H1 (cell line): ENCODE measurements at regions not wholly inside any gene's neighbourhood (a gene's known extent, or its start where the extent isn't known, plus 50 kb on each side); places are given as distances from the start of the nearest gene placed in this dataset.

Experiments
- CTCF ChIA-PET: fragments of 300-600 bp; sonication (Branson Sonifier 250); formaldehyde crosslinking; loops from one replicate; lab custom pipeline; 2021; ENCODE audit not compliant: partially characterized antibody; lab: Charles Lee
- POLR2A ChIA-PET: fragments of 300-600 bp; sonication (Branson Sonifier 250); formaldehyde crosslinking; loops from one replicate; lab custom pipeline; 2021; ENCODE audit warnings: inconsistent platforms; ENCODE audit not compliant: partially characterized antibody; lab: Charles Lee
- DNase-seq, 2 experiments: peaks; one replicate each; pipeline versions ENCODE4 v3.0.0 to v3.0.0-alpha.2; 2010 to 2022; ENCODE audit warnings: low spot score in 2 of 2, low read depth in 1 of 2, mixed read lengths in 1 of 2
- FAIRE-seq: peaks from 2 replicates; lab custom pipeline; 2011; peaks lifted over from hg19 to GRCh38; lab: Jason Lieb, UNC
- H2AFZ ChIP-seq: 2 replicates; pipeline ENCODE4 v1.8.1; 2012; ENCODE audit warnings: low read length, inconsistent platforms
- H2AK5ac ChIP-seq: 2 replicates; pipeline ENCODE4 v1.6.1; 2013; ENCODE audit warnings: low read depth, low read length
- H2BK120ac ChIP-seq: replicated peaks from 2 replicates; pipeline ENCODE3; 2013; ENCODE audit warnings: low read depth, low read length, inconsistent platforms
- H2BK12ac ChIP-seq: 2 replicates; pipeline ENCODE4 v1.6.1; 2013; ENCODE audit warnings: low read depth, low read length
- H2BK15ac ChIP-seq: 2 replicates; pipeline ENCODE4 v1.6.1; 2013; ENCODE audit warnings: low read length
- H2BK20ac ChIP-seq: 2 replicates; pipeline ENCODE4 v1.6.1; 2013; ENCODE audit warnings: low read length
- H2BK5ac ChIP-seq: 2 replicates; pipeline ENCODE4 v1.6.1; 2013; ENCODE audit warnings: low read depth, low read length
- H3K14ac ChIP-seq: 2 replicates; pipeline ENCODE4 v1.6.1; 2013; ENCODE audit warnings: inconsistent platforms; ENCODE audit not compliant: insufficient read length
- H3K18ac ChIP-seq: 2 replicates; pipeline ENCODE4 v1.6.1; 2013; ENCODE audit warnings: low read length; ENCODE audit errors: extremely low read depth
- H3K23ac ChIP-seq: 2 replicates; pipeline ENCODE4 v1.6.1; 2013; ENCODE audit warnings: inconsistent platforms; ENCODE audit not compliant: insufficient read length
- H3K23me2 ChIP-seq: 2 replicates; pipeline ENCODE4 v1.6.1; 2013; ENCODE audit warnings: low read depth, low read length
- H3K27ac ChIP-seq: 2 replicates; pipeline ENCODE4 v1.6.1; 2011; ENCODE audit warnings: low read depth, low read length, inconsistent platforms
- H3K27me3 ChIP-seq, 4 experiments: replicated peaks in 1 of 4; 1 replicate in 1 of 4; 2 replicates in 3 of 4; pipeline versions ENCODE4 v1.6.1 to v1.8.1; 2011 to 2013; ENCODE audit warnings: low read length in 3 of 4, mild to moderate bottlenecking in 3 of 4, inconsistent platforms in 2 of 4, mixed read lengths in 2 of 4, moderate library complexity in 1 of 4; ENCODE audit not compliant: control insufficient read depth in 3 of 4, insufficient read depth in 3 of 4; ENCODE audit errors: extremely low read depth in 1 of 4
- H3K36me3 ChIP-seq, 4 experiments: 2 replicates each; pipeline versions ENCODE4 v1.6.1 to v1.8.1; 2011 to 2013; ENCODE audit warnings: mild to moderate bottlenecking in 4 of 4, low read length in 3 of 4, moderate library complexity in 2 of 4, control low read depth in 1 of 4, inconsistent platforms in 1 of 4; ENCODE audit not compliant: insufficient read depth in 4 of 4, control insufficient read depth in 2 of 4
- H3K4ac ChIP-seq: replicated peaks from 2 replicates; pipeline ENCODE3; 2013; ENCODE audit warnings: low read length, low read depth, mixed read lengths, inconsistent platforms; ENCODE audit not compliant: insufficient read length
- H3K4me1 ChIP-seq, 4 experiments: replicated peaks in 1 of 4; 1 replicate in 1 of 4; 2 replicates in 3 of 4; pipeline versions ENCODE4 v1.6.1 to v1.8.1; 2011 to 2013; ENCODE audit warnings: low read length in 3 of 4, inconsistent platforms in 2 of 4, mixed read lengths in 1 of 4; ENCODE audit not compliant: insufficient read depth in 4 of 4, control insufficient read depth in 3 of 4
- H3K4me2 ChIP-seq, 2 experiments: 2 replicates each; pipeline versions ENCODE4 v1.6.1 to v1.8.1; 2011 to 2013; ENCODE audit warnings: low read depth in 2 of 2, low read length in 2 of 2, control low read depth in 1 of 2, inconsistent platforms in 1 of 2, mild to moderate bottlenecking in 1 of 2; ENCODE audit not compliant: insufficient read depth in 1 of 2
- H3K4me3 ChIP-seq, 4 experiments: fragments of 200-600, 300-600 bp in 1 of 4; sonication (generic), shearing (Covaris generic), sonication (Bioruptor Twin) in 1 of 4; 2 replicates each; pipeline versions ENCODE4 v1.5.1 to v1.8.1; 2011 to 2016; ENCODE audit warnings: low read length in 4 of 4, low read depth in 3 of 4, control low read depth in 2 of 4, inconsistent platforms in 2 of 4, mild to moderate bottlenecking in 2 of 4, mixed read lengths in 1 of 4, moderate library complexity in 1 of 4; ENCODE audit not compliant: insufficient read depth in 2 of 4; ENCODE audit errors: extremely low read depth in 1 of 4
- H3K56ac ChIP-seq: replicated peaks from 2 replicates; pipeline ENCODE3; 2013; ENCODE audit warnings: low read depth, mild to moderate bottlenecking, mixed read lengths, low read length, inconsistent platforms; ENCODE audit not compliant: insufficient read length
- H3K79me1 ChIP-seq: 2 replicates; pipeline ENCODE4 v1.6.1; 2013; ENCODE audit warnings: low read depth, low read length, control low read depth
- H3K79me2 ChIP-seq, 2 experiments: 2 replicates each; pipeline versions ENCODE4 v1.6.1 to v1.8.1; 2012 to 2013; ENCODE audit warnings: low read length in 2 of 2, mild to moderate bottlenecking in 2 of 2, inconsistent platforms in 1 of 2; ENCODE audit not compliant: insufficient read depth in 2 of 2, control insufficient read depth in 1 of 2
- H3K9ac ChIP-seq, 4 experiments: replicated peaks in 1 of 4; 1 replicate in 1 of 4; 2 replicates in 3 of 4; pipeline versions ENCODE4 v1.6.1 to v1.8.1; 2011 to 2013; ENCODE audit warnings: low read depth in 3 of 4, low read length in 3 of 4, control low read depth in 2 of 4, mild to moderate bottlenecking in 2 of 4, moderate library complexity in 2 of 4, inconsistent platforms in 1 of 4; ENCODE audit errors: extremely low read depth in 1 of 4
- H3K9me3 ChIP-seq, 2 experiments: 2 replicates each; pipeline versions ENCODE4 v1.6.1 to v1.8.1; 2012 to 2013; ENCODE audit warnings: mild to moderate bottlenecking in 2 of 2, moderate library complexity in 2 of 2, control low read depth in 1 of 2, inconsistent platforms in 1 of 2, low read depth in 1 of 2, low read length in 1 of 2, mixed read lengths in 1 of 2; ENCODE audit not compliant: insufficient read depth in 2 of 2
- H4K20me1 ChIP-seq, 2 experiments: replicated peaks in 1 of 2; 2 replicates each; pipeline versions ENCODE3 to v1.8.1; 2011 to 2013; ENCODE audit warnings: inconsistent platforms in 2 of 2, low read length in 2 of 2, mild to moderate bottlenecking in 1 of 2; ENCODE audit not compliant: insufficient read depth in 2 of 2, control insufficient read depth in 1 of 2
- H4K5ac ChIP-seq: 2 replicates; pipeline ENCODE4 v1.6.1; 2013; ENCODE audit warnings: low read length, low read depth, mixed read lengths, inconsistent platforms; ENCODE audit not compliant: insufficient read length
- H4K8ac ChIP-seq: 2 replicates; pipeline ENCODE4 v1.8.0; 2013; ENCODE audit warnings: mild to moderate bottlenecking, moderate library complexity, low read length, inconsistent platforms; ENCODE audit not compliant: insufficient read depth; ENCODE audit errors: extremely low read depth
- H4K91ac ChIP-seq: replicated peaks from 2 replicates; pipeline ENCODE3; 2013; ENCODE audit warnings: low read length, mixed read lengths, inconsistent platforms; ENCODE audit not compliant: insufficient read length
- CBX8 ChIP-seq: fragments of 300-800, 300-1000 bp; sonication (generic); IDR thresholded peaks from 2 replicates; pipeline ENCODE4 v1.7.1; 2016; ENCODE audit warnings: low read depth, low read length, borderline replicate concordance
- CTBP2 ChIP-seq: IDR thresholded peaks from 2 replicates; pipeline ENCODE4 v1.7.0; 2011; ENCODE audit warnings: borderline replicate concordance, mild to moderate bottlenecking, moderate library complexity, mixed read lengths, low read length; ENCODE audit not compliant: insufficient read depth, insufficient read length
- TEAD4 ChIP-seq: IDR thresholded peaks from 2 replicates; pipeline ENCODE4 v1.6.1; 2012; ENCODE audit warnings: low read depth, low read length, inconsistent platforms, mixed read lengths
- WGBS, 2 experiments: shearing (Covaris generic) in 1 of 2; methylation state at CpG; one replicate each; pipeline versions ENCODE4 v1.1.6 to v1.1.7; 2013 to 2015; ENCODE audit warnings: low lambda C conversion rate in 2 of 2, mixed read lengths in 2 of 2, inconsistent platforms in 1 of 2, low coverage in 1 of 2, missing lambda C conversion rate in 1 of 2; ENCODE audit not compliant: insufficient replicate concordance in 2 of 2, insufficient coverage in 1 of 2, insufficient read length in 1 of 2; ENCODE audit errors: extremely low coverage in 1 of 2, missing lambda C conversion rate in 1 of 2; 5-methylcytosine and 5-hydroxymethylcytosine counted together

DNA sequence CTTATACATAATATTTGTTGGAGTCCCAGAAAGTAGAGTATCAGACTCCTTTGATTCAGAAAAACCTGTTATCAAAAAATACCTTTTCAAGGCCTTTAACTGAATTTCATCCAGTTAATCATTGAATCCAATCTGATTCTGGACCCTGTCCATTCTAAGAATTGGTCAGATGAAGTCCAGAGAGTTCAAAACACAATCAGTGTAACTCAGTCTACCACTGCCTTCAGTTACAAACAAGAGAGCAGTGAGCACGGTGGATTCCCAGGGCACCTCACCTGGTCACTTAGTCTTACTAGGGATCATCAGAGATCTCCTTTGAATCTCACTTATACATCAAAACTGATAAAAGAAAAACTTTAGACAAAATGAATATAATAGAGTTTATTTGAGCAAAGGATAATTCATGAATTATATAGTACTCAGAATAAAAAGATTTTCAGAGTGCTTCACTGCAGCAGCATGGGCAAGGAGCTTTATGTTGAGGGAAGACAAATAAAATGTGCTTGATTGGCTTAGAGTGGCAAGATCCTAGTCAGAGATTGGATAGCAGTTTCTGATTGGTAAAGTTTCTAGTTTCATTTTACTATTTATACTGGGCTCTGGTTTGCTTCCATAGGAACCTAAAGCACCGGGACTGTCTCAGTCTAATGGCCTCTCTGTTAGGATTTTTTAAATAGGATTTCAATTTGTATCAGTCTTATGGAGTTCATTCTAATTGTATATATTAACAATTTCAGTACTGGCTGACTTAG is 474.9 kb upstream of the GOLIM4 start:
- Histone ChIP-seq H3K9ac (no peak overlapping the region), H3K9me3 (no peaks in the 10 kb centered on the region), H3K27ac (no peak overlapping the region), H2BK15ac (no peak overlapping the region), H4K5ac (no peak overlapping the region), H2BK5ac (no peak overlapping the region), H4K91ac (no peak overlapping the region), H4K8ac (no peak overlapping the region), H2AFZ (no peak overlapping the region), H3K18ac (no peak overlapping the region), H3K14ac (no peak overlapping the region), H3K36me3 (no peaks in the 10 kb centered on the region; a peak in 1 of 8 replicates), H3K23me2 (no peaks in the 10 kb centered on the region; the same call in 1 of the 2 replicates), H2BK12ac (no peak overlapping the region), H3K23ac (no peak overlapping the region), H3K4me3 (no peak overlapping the region), H3K4ac (no peak overlapping the region), H3K4me1 (no peaks in the 10 kb centered on the region), H4K20me1 (no peaks in the 10 kb centered on the region), H2AK5ac (no peak overlapping the region), H3K79me2 (no peaks in the 10 kb centered on the region), H3K4me2 (no peak overlapping the region), H3K27me3 (no peaks in the 10 kb centered on the region), H3K79me1 (no peaks in the 10 kb centered on the region), H3K56ac (no peak overlapping the region), H2BK120ac (no peak overlapping the region), H2BK20ac (no peak overlapping the region)
- DNase-seq (no peak), FAIRE-seq (peak; percentile 28)
- TF ChIP-seq TEAD4, result no peak
- TF ChIP-seq CBX8, result no peak
- no peak for TF ChIP-seq CTBP2
- 96% methylated on average over 2 of the region's 2 CpGs; no CpG with 5 or more reads in 1 of the 2 experiments for WGBS, 2 experiments
- POLR2A ChIA-PET, result no interaction called here
- CTCF ChIA-PET, result interaction anchor here (0.5 to 0.7 kb wide), 3 partner anchors 10 to 359 kb away, joined by 3 to 5 read pairs (median 4); no protein-coding TSS in a partner anchor
